Ascending aorta (tissue), 2 donors: ENCODE measurements at regions not wholly inside any gene's neighbourhood (a gene's known extent, or its start where the extent isn't known, plus 50 kb on each side); places are given as distances from the start of the nearest gene placed in this dataset.

Source experiments
- DNase-seq, 2 donors: peaks; one replicate each; pipeline ENCODE4 v3.0.0-alpha.2; 2019; ENCODE audit warnings: low spot score in 2 of 2
- H3K27ac ChIP-seq, 2 donors: fragments of 200-600 bp; sonication (generic); one replicate each; pipeline ENCODE4 v1.5.1; 2016 to 2017; ENCODE audit warnings: mild to moderate bottlenecking in 1 of 2
- H3K27me3 ChIP-seq: fragments of 200-600 bp; sonication (generic); one replicate; pipeline ENCODE4 v1.5.1; 2017
- H3K36me3 ChIP-seq, 2 donors: fragments of 200-600 bp; sonication (generic); one replicate each; pipeline ENCODE4 v1.5.1; 2016
- H3K4me1 ChIP-seq, 2 donors: fragments of 200-600 bp; sonication (generic); one replicate each; pipeline ENCODE4 v1.5.1; 2016 to 2017; ENCODE audit warnings: mild to moderate bottlenecking in 1 of 2
- H3K4me3 ChIP-seq, 2 donors: fragments of 200-600 bp; sonication (generic); one replicate each; pipeline ENCODE4 v1.5.1; 2016 to 2017; ENCODE audit warnings: mild to moderate bottlenecking in 1 of 2
- H3K9me3 ChIP-seq, 2 donors: fragments of 200-600 bp; sonication (generic); one replicate each; pipeline ENCODE4 v1.5.1; 2016
- CTCF ChIP-seq, 3 experiments: fragments of 200-600 bp in 2 of 3; fragments of 450-650 bp in 1 of 3; sonication (generic) in 2 of 3; IDR thresholded peaks; one replicate each; pipeline ENCODE4 v1.5.1; 2016 to 2019; ENCODE audit warnings: antibody characterized with exemption in 3 of 3, mild to moderate bottlenecking in 1 of 3, moderate library complexity in 1 of 3
- intact Hi-C: fragments of 100-400 bp; cut with DNase I; formaldehyde crosslinking; loops from one replicate; pipeline ENCODE4 v1.15.1; 2023

GRCh38 chr1:14136152-14136763 lies 436.3 kb downstream of the PRDM2 start:
- no peak overlapping the region for H3K27ac ChIP-seq
- no peak for DNase-seq
- no peak for TF ChIP-seq CTCF (IDR thresholded peaks at IDR 0.05)
- H3K27me3 ChIP-seq = no peaks in the 10 kb centered on the region
- intact Hi-C loops = no loop called here
- H3K4me1 ChIP-seq = peaks cover 0 to 9% of the 10 kb centered on the region in 2 donors
- no peak overlapping the region for H3K4me3 ChIP-seq
- H3K36me3 ChIP-seq = no peaks in the 10 kb centered on the region
- H3K9me3 ChIP-seq = no peaks in the 10 kb centered on the region

GRCh38 chr1:14136881-14137280 lies 436.9 kb downstream of the PRDM2 start:
- no peak for DNase-seq
- peaks cover 4 to 14% of the 10 kb centered on the region in 2 donors for H3K4me1 ChIP-seq
- no peak for TF ChIP-seq CTCF (IDR thresholded peaks at IDR 0.05)
- H3K36me3 ChIP-seq = no peaks in the 10 kb centered on the region
- no peak overlapping the region for H3K4me3 ChIP-seq
- no peaks in the 10 kb centered on the region for H3K9me3 ChIP-seq
- intact Hi-C loops = no loop called here
- H3K27ac ChIP-seq = no peak overlapping the region
- no peaks in the 10 kb centered on the region for H3K27me3 ChIP-seq

GRCh38 chr1:14137411-14138134 lies 437.6 kb downstream of the PRDM2 start:
- H3K9me3 ChIP-seq = no peaks in the 10 kb centered on the region
- peaks cover 4 to 20% of the 10 kb centered on the region in 2 donors for H3K4me1 ChIP-seq
- H3K27me3 ChIP-seq = no peaks in the 10 kb centered on the region
- H3K36me3 ChIP-seq = no peaks in the 10 kb centered on the region
- DNase-seq = no peak
- TF ChIP-seq CTCF (IDR thresholded peaks at IDR 0.05) = no peak
- intact Hi-C loops = no loop called here
- no peak overlapping the region for H3K27ac ChIP-seq
- no peak overlapping the region for H3K4me3 ChIP-seq

- Histone ChIP-seq H3K9me3 (no peaks in the 10 kb centered on the region), H3K4me3 (no peak overlapping the region), H3K36me3 (no peaks in the 10 kb centered on the region), H3K27me3 (no peaks in the 10 kb centered on the region), H3K27ac (no peak overlapping the region), H3K4me1 (peaks cover 4 to 26% of the 10 kb centered on the region in 2 donors)
- intact Hi-C loops = no loop called here
- no peak for DNase-seq
- TF ChIP-seq CTCF (IDR thresholded peaks at IDR 0.05) = no peak
Measured at GRCh38 chr1:14138135-14138506, 438.1 kb downstream of the PRDM2 start.

- intact Hi-C loops = no loop called here
- Histone ChIP-seq H3K27ac (no peak overlapping the region), H3K9me3 (no peaks in the 10 kb centered on the region), H3K36me3 (no peaks in the 10 kb centered on the region), H3K4me1 (peaks cover 4 to 28% of the 10 kb centered on the region in 2 donors), H3K27me3 (no peaks in the 10 kb centered on the region), H3K4me3 (no peak overlapping the region)
- DNase-seq = no peak
- TF ChIP-seq CTCF (IDR thresholded peaks at IDR 0.05) = no peak
Measured at GRCh38 chr1:14138687-14139086, 438.7 kb downstream of the PRDM2 start.
